AG09309 (cell line): ENCODE measurements at regions not wholly inside any gene's neighbourhood (a gene's known extent, or its start where the extent isn't known, plus 50 kb on each side); places are given as distances from the start of the nearest gene placed in this dataset.

Experiments used
- DNase-seq: peaks from one replicate; pipeline ENCODE4 v3.0.0-alpha.2; 2010; ENCODE audit warnings: low read depth
- H3K4me3 ChIP-seq: 2 replicates; pipeline ENCODE4 v1.5.1; 2011; ENCODE audit warnings: mild to moderate bottlenecking, low read depth, low read length, moderate library complexity; ENCODE audit not compliant: control insufficient read depth
- TF ChIP-seq, protein P1 (sequence below): IDR thresholded peaks from 2 replicates; pipeline ENCODE4 v1.5.1; 2011; ENCODE audit warnings: mild to moderate bottlenecking, low read depth, low read length, inconsistent platforms; ENCODE audit not compliant: insufficient read depth, control insufficient read depth; ENCODE audit errors: missing control alignments

GRCh38 chr3:5554245-5554747 lies 366.8 kb downstream of the EDEM1 start:
- H3K4me3 ChIP-seq, result no peak overlapping the region
- TF ChIP-seq, protein P1, sequence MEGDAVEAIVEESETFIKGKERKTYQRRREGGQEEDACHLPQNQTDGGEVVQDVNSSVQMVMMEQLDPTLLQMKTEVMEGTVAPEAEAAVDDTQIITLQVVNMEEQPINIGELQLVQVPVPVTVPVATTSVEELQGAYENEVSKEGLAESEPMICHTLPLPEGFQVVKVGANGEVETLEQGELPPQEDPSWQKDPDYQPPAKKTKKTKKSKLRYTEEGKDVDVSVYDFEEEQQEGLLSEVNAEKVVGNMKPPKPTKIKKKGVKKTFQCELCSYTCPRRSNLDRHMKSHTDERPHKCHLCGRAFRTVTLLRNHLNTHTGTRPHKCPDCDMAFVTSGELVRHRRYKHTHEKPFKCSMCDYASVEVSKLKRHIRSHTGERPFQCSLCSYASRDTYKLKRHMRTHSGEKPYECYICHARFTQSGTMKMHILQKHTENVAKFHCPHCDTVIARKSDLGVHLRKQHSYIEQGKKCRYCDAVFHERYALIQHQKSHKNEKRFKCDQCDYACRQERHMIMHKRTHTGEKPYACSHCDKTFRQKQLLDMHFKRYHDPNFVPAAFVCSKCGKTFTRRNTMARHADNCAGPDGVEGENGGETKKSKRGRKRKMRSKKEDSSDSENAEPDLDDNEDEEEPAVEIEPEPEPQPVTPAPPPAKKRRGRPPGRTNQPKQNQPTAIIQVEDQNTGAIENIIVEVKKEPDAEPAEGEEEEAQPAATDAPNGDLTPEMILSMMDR, result no peak
- no peak for DNase-seq

DNA sequence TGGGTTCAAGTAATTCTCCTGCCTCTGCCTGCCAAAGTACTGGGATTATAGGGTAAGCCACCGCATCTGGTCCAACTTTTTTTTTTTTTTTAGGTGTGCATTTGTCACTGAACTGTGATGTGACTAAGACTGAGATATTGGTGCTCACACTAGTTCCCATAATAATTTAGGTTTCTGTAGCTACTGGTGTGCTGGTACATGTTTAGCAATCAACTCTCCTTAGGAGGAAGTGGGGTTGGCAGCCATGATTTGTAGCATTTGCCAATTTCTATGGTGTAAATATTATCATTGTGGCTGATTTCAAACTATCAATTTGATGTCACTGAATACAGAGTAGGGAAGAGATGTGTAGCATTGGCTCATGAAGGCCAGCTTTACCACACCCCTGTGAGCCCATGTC lies 372.7 kb downstream of the EDEM1 start:
- TF ChIP-seq, protein P1, result no peak
- DNase-seq, result no peak
- H3K4me3 ChIP-seq, result no peak overlapping the region

GRCh38 chr3:5563537-5564277 lies 376.2 kb downstream of the EDEM1 start:
- TF ChIP-seq, protein P1, result no peak
- no peak for DNase-seq

DNA sequence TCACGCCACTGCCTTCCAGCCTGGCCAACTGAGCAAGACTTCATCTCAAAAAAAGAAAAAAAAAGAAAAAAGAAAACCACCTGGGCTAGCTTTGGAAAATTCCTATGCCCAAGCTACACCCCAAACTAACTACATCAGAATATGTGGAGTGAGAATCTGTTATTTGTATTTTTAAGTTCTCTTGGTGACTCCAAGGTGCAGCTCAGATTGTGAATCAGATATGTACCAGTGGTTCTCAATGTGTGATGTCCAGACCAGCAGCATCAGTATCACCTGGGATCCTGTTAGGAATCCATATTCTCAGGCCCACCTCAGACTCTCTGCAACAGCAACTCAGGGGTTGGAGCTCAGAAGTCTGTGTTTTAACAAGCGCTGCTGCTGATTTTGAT lies 376.8 kb downstream of the EDEM1 start:
- H3K4me3 ChIP-seq, result no peak overlapping the region
- no peak for DNase-seq
- TF ChIP-seq, protein P1, result no peak

More at GRCh38 chr3:5563537-5564277, 376.2 kb downstream of the EDEM1 start:
- no peak overlapping the region for H3K4me3 ChIP-seq

DNA sequence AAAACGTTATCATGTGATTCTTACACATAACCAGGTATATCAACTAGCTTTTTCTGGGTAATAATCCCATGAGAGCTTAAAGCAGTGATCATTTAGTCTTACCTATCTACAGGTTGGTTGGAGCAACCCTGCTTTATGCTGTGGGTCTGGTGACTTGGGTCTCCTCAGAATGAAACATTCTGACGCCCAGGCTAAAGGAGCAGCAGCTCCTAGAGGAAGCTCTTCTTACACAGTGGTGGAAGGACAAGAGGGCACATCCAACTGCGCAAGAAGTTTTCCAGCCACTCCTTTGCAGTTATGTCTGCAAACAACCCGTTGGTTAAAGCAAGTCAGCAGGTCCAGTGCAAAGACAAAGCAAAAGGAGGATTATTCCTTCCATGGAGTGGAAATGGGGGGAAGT lies 377.5 kb downstream of the EDEM1 start:
- TF ChIP-seq, protein P1, result no peak

GRCh38 chr3:5567113-5567512 lies 379.6 kb downstream of the EDEM1 start:
- TF ChIP-seq, protein P1, result no peak
- H3K4me3 ChIP-seq, result no peak overlapping the region
- DNase-seq, result no peak

More for the DNA sequence above, 377.5 kb downstream of the EDEM1 start:
- DNase-seq, result no peak
- no peak overlapping the region for H3K4me3 ChIP-seq
